Loucy (cell line): ENCODE measurements at regions not wholly inside any gene's neighbourhood (a gene's known extent, or its start where the extent isn't known, plus 50 kb on each side); places are given as distances from the start of the nearest gene placed in this dataset.

Experiments
- H2AFZ ChIP-seq: fragments of 200-600 bp; sonication (generic); 2 replicates; pipeline ENCODE4 v1.6.0; 2016; ENCODE audit warnings: antibody characterized with exemption, mild to moderate bottlenecking, low read length, moderate library complexity
- H3F3A ChIP-seq: fragments of 200-600 bp; 2 replicates; pipeline ENCODE4 v1.6.0; 2016; ENCODE audit warnings: antibody characterized with exemption, low read depth, mild to moderate bottlenecking
- H3K27me3 ChIP-seq: fragments of 200-600 bp; sonication (generic); 2 replicates; pipeline ENCODE4 v1.6.1; 2014; ENCODE audit warnings: low read length, mild to moderate bottlenecking; ENCODE audit not compliant: insufficient read depth, poor library complexity, severe bottlenecking
- H3K36me3 ChIP-seq: fragments of 200-600 bp; sonication (generic); 2 replicates; pipeline ENCODE4 v1.6.1; 2016; ENCODE audit warnings: low read length; ENCODE audit not compliant: insufficient read depth
- H3K4me1 ChIP-seq: fragments of 200-600 bp; sonication (generic); 2 replicates; pipeline ENCODE4 v1.5.1; 2014; ENCODE audit warnings: low read length, mild to moderate bottlenecking; ENCODE audit not compliant: insufficient read depth, poor library complexity, severe bottlenecking
- H3K4me2 ChIP-seq: fragments of 200-600 bp; sonication (generic); 2 replicates; pipeline ENCODE4 v1.6.0; 2014; ENCODE audit warnings: antibody characterized with exemption, low read length, low read depth, mild to moderate bottlenecking; ENCODE audit not compliant: poor library complexity, severe bottlenecking
- H3K4me3 ChIP-seq: fragments of 200-600 bp; sonication (generic); 2 replicates; pipeline ENCODE4 v1.5.1; 2014; ENCODE audit warnings: low read length, mild to moderate bottlenecking, mixed read lengths; ENCODE audit not compliant: poor library complexity, severe bottlenecking
- H3K79me2 ChIP-seq: fragments of 200-600 bp; sonication (generic); 2 replicates; pipeline ENCODE4 v1.6.1; 2014; ENCODE audit warnings: low read length; ENCODE audit not compliant: insufficient read depth
- H3K9ac ChIP-seq: fragments of 200-600 bp; sonication (generic); 2 replicates; pipeline ENCODE4 v1.6.0; 2014; ENCODE audit warnings: mild to moderate bottlenecking, low read depth, low read length, moderate library complexity; ENCODE audit not compliant: poor library complexity, severe bottlenecking
- H3K9me2 ChIP-seq: fragments of 200-600 bp; sonication (generic); replicated peaks from 2 replicates; pipeline ENCODE4 v1.6.1; 2016; ENCODE audit warnings: low read depth, low read length, mixed read lengths
- H3K9me3 ChIP-seq: fragments of 200-600 bp; sonication (generic); 2 replicates; pipeline ENCODE4 v1.6.1; 2014; ENCODE audit warnings: mild to moderate bottlenecking, antibody characterized with exemption, low read length, low read depth; ENCODE audit not compliant: insufficient read depth
- H4K20me1 ChIP-seq: fragments of 200-600 bp; sonication (generic); 2 replicates; pipeline ENCODE4 v1.6.0; 2014; ENCODE audit warnings: antibody characterized with exemption, low read length, mild to moderate bottlenecking; ENCODE audit not compliant: insufficient read depth, poor library complexity, severe bottlenecking
- CTCF ChIP-seq: fragments of 200-600 bp; sonication (generic); conservative IDR thresholded peaks from 2 replicates; pipeline ENCODE4 v1.5.1; 2014; ENCODE audit warnings: mild to moderate bottlenecking, antibody characterized with exemption, low read length
- EZH2phosphoT487 ChIP-seq: fragments of 200-600 bp; IDR thresholded peaks from 2 replicates; pipeline ENCODE4 v1.6.1; 2018; ENCODE audit warnings: antibody characterized with exemption, mild to moderate bottlenecking, moderate library complexity, borderline replicate concordance

GRCh38 chrX:45715748-45716147, 515.1 kb upstream of the DIPK2B start:
- TF ChIP-seq CTCF (no peak), EZH2phosphoT487 (no peak)
- no peaks in the 10 kb centered on the region for H3K79me2 ChIP-seq
- no peak overlapping the region for H2AFZ ChIP-seq
- peaks cover 20% of the 10 kb centered on the region for H3K4me1 ChIP-seq
- H3K36me3 ChIP-seq = no peaks in the 10 kb centered on the region
- H3K4me2 ChIP-seq = no peak overlapping the region
- no peaks in the 10 kb centered on the region for H3K9me3 ChIP-seq
- H3K9me2 ChIP-seq = no peaks in the 10 kb centered on the region
- H3F3A ChIP-seq = no peaks in the 10 kb centered on the region
- no peak overlapping the region for H3K4me3 ChIP-seq
- no peaks in the 10 kb centered on the region for H4K20me1 ChIP-seq
- no peaks in the 10 kb centered on the region for H3K27me3 ChIP-seq
- no peak overlapping the region for H3K9ac ChIP-seq

- Histone ChIP-seq H3K27me3 (no peaks in the 10 kb centered on the region), H3K9me3 (no peaks in the 10 kb centered on the region), H3F3A (0 out of 2 replicates have a peak, but pooled peaks cover 5% of the 10 kb centered on the region), H3K79me2 (no peaks in the 10 kb centered on the region), H3K9me2 (no peaks in the 10 kb centered on the region), H2AFZ (no peak overlapping the region), H3K4me2 (no peak overlapping the region), H3K36me3 (no peaks in the 10 kb centered on the region), H3K4me1 (peaks cover 28% of the 10 kb centered on the region), H3K4me3 (no peak overlapping the region), H3K9ac (no peak overlapping the region), H4K20me1 (no peaks in the 10 kb centered on the region)
- TF ChIP-seq EZH2phosphoT487 (no peak), CTCF (no peak)
Measured at GRCh38 chrX:45714866-45715265, 514.2 kb upstream of the DIPK2B start.

GRCh38 chrX:45712067-45712466, 511.4 kb upstream of the DIPK2B start:
- no peak overlapping the region for H3K4me3 ChIP-seq

GRCh38 chrX:45711231-45711630, 510.6 kb upstream of the DIPK2B start:
- H3K9me2 ChIP-seq = no peaks in the 10 kb centered on the region
- peaks cover 7% of the 10 kb centered on the region; the same call in 1 of the 2 replicates for H3F3A ChIP-seq
- H3K4me1 ChIP-seq = peaks cover 33% of the 10 kb centered on the region
- H4K20me1 ChIP-seq = no peaks in the 10 kb centered on the region
- peak overlapping the region; percentile 66 for H3K4me2 ChIP-seq
- H2AFZ ChIP-seq = no peak overlapping the region
- TF ChIP-seq CTCF (no peak), EZH2phosphoT487 (no peak)
- no peaks in the 10 kb centered on the region for H3K27me3 ChIP-seq
- no peaks in the 10 kb centered on the region for H3K9me3 ChIP-seq
- H3K9ac ChIP-seq = no peak overlapping the region
- H3K79me2 ChIP-seq = no peaks in the 10 kb centered on the region
- H3K4me3 ChIP-seq = no peak overlapping the region
- H3K36me3 ChIP-seq = no peaks in the 10 kb centered on the region

More at GRCh38 chrX:45712067-45712466, 511.4 kb upstream of the DIPK2B start:
- Histone ChIP-seq H3K4me1 (peaks cover 39% of the 10 kb centered on the region), H2AFZ (no peak overlapping the region), H3K9me2 (no peaks in the 10 kb centered on the region), H3F3A (peaks cover 7% of the 10 kb centered on the region; the same call in 1 of the 2 replicates), H4K20me1 (no peaks in the 10 kb centered on the region), H3K27me3 (no peaks in the 10 kb centered on the region), H3K4me2 (no peak overlapping the region), H3K36me3 (no peaks in the 10 kb centered on the region), H3K9ac (no peak overlapping the region), H3K9me3 (no peaks in the 10 kb centered on the region), H3K79me2 (no peaks in the 10 kb centered on the region)
- no peak for TF ChIP-seq EZH2phosphoT487
